ENCODE measurements at regions not wholly inside any gene's neighbourhood (a gene's known extent, or its start where the extent isn't known, plus 50 kb on each side); places are given as distances from the start of the nearest gene placed in this dataset.

DNA sequence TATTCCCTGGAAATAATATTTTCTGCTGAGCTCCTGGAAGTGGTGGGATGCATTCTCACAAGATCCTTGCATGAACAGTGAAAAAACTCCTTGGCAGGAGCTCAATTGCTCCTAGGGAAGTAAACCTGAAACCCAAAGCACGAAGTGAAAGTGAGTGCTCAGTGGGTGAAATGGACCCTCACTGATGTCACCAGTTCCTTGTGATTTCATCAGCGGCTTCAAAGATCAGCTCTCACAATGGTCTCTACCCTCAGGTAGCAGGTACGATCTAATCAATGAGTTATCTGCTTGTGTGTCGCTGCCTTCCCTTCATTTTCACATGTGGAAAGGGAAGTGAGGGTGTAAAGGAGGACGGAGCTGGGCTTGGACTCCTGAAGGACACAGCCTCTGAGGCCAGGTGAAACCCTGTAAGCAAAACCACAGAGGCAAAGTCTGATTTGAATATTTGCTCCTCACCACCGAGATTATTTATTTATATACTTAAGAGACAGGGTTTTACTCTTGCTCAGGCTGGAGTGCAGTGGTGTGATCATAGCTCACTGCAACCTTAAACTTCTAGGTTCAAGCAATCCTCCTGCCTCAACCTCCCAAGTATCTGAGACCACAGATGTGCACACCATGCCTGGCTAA, 255.4 kb upstream of the LYZL1 start:
- Histone ChIP-seq H3K36me3 (no peaks in the 10 kb centered on the region), H3K4me2 (no peak overlapping the region), H3K4me1 (peaks cover 0 to 16% (median 0%) of the 10 kb centered on the region in 10 experiments; a peak in 3 of 20 replicates), H4K20me1 (no peaks in the 10 kb centered on the region), H3K9me3 (replicated peaks in 1 of 11) (no peaks in the 10 kb centered on the region), H3K9ac (no peak overlapping the region), H3K27ac (no peak overlapping the region), H3K4me3 (no peak overlapping the region), H3K27me3 (no peaks in the 10 kb centered on the region)
- TF ChIP-seq Cebpa-rat (IDR thresholded peaks at IDR 0.05), result no peak

DNA sequence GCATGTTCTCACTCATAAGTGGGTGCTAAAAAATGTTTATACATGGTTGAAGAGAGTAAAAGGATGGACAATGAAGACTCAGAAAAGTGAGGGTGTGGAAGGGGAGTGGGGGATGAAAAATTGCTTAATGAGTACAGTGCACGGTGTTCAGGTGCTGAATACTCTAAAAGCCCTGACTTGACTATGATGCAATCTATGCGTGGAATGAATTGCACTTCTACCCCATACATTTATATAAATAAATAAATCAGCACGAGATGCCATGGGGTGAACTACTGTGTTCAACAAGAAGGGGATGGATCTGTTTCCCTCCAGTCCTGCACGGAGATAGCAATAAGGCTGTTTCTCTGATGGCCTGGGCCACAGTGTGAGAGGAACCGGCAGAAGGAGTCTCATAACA, 254.3 kb upstream of the LYZL1 start:
- no peak overlapping the region for H3K4me3 ChIP-seq
- no peaks in the 10 kb centered on the region for H4K20me1 ChIP-seq
- H3K9me3 ChIP-seq (replicated peaks in 1 of 11), result peaks cover 0 to 2% (median 0%) of the 10 kb centered on the region in 11 experiments; a peak in 2 of 22 replicates
- no peaks in the 10 kb centered on the region for H3K27me3 ChIP-seq
- H3K27ac ChIP-seq, result no peak overlapping the region
- TF ChIP-seq Cebpa-rat (IDR thresholded peaks at IDR 0.05), result 0 out of 22 replicates have a peak, but pooled peaks of 1 of the 11 experiments have one; percentile 30
- H3K36me3 ChIP-seq, result no peaks in the 10 kb centered on the region
- no peak overlapping the region for H3K9ac ChIP-seq
- no peak overlapping the region for H3K4me2 ChIP-seq
- peaks cover 0 to 14% (median 0%) of the 10 kb centered on the region in 10 experiments; a peak in 3 of 20 replicates for H3K4me1 ChIP-seq

DNA sequence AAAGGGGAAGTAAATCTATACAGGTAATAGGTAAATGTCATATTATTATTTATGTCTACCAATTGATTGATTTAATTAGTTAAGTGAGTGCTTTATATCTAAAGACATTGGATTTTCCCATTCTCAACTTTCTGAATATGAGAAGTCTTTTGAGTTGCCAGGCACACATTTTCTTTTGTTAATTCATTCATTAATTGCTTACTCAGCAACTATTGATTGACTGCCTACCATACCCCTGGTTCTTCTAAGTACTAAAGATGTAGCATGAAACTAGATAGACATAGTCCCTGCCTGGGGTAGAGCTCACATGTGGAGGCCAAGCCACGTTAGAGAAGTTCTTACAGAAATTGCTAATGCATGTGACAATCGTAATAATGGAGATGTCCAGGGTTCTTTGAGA, 253.1 kb upstream of the LYZL1 start:
- Histone ChIP-seq H3K4me2 (no peak overlapping the region), H3K36me3 (no peaks in the 10 kb centered on the region), H3K27me3 (no peaks in the 10 kb centered on the region), H3K27ac (no peak overlapping the region), H3K9me3 (replicated peaks in 1 of 11) (peaks cover 0 to 13% (median 4%) of the 10 kb centered on the region in 11 experiments; a peak in 5 of 22 replicates), H3K4me1 (peaks cover 3 to 17% (median 5%) of the 10 kb centered on the region in 10 experiments), H3K9ac (no peak overlapping the region), H3K4me3 (no peak overlapping the region), H4K20me1 (no peaks in the 10 kb centered on the region)
- no peak for TF ChIP-seq Cebpa-rat (IDR thresholded peaks at IDR 0.05)

DNA sequence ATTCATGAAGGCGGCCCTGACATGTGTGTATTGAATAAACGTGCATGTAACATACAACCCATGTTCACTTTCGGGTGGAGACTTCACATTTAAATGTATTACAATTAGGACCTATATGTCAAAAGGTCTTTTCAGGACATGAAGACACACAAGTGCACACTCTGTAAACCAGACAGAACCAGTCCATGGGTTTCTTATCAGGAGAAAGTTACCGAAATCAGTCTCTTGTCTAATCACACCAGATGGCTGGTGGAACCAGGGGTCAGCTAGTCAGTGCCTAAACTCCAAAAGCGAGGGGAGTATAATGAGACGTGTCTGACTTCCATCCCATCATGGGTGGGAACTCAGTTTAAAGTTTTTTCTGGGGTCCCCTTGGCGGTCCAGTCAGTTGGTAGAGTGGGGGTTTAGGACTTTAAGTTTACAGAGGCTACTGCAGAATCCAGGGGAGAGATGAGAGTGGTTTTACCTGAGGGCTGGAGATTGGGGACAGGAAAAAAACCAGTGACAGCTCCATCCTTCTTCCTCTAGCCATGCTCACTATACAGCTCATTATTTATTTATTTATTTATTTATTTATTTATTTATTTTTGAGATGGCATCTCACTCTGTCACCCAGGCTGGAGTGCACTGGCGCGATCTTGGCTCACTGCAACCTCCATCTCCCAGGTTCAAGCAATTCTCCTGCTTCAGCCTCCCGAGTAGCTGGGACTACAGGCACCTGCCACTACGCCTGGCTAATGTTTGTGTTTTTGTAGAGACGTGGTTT, 251.3 kb upstream of the LYZL1 start:
- Histone ChIP-seq H3K27me3 (no peaks in the 10 kb centered on the region), H3K9ac (no peak overlapping the region), H3K9me3 (replicated peaks in 1 of 11) (peaks cover 0 to 18% (median 4%) of the 10 kb centered on the region in 11 experiments; a peak in 6 of 22 replicates), H3K36me3 (no peaks in the 10 kb centered on the region), H3K27ac (no peak overlapping the region), H3K4me2 (no peak overlapping the region), H3K4me3 (no peak overlapping the region), H3K4me1 (peaks cover 8 to 20% (median 17%) of the 10 kb centered on the region in 10 experiments), H4K20me1 (no peaks in the 10 kb centered on the region)
- no peak for TF ChIP-seq Cebpa-rat (IDR thresholded peaks at IDR 0.05)

- Histone ChIP-seq H3K4me2 (no peak overlapping the region), H4K20me1 (no peaks in the 10 kb centered on the region), H3K27me3 (no peaks in the 10 kb centered on the region), H3K9me3 (replicated peaks in 1 of 11) (peaks cover 0 to 21% (median 5%) of the 10 kb centered on the region in 11 experiments; a peak in 7 of 22 replicates), H3K27ac (no peak overlapping the region), H3K9ac (no peak overlapping the region), H3K36me3 (no peaks in the 10 kb centered on the region), H3K4me1 (peaks cover 8 to 20% (median 17%) of the 10 kb centered on the region in 10 experiments), H3K4me3 (no peak overlapping the region)
- TF ChIP-seq Cebpa-rat (IDR thresholded peaks at IDR 0.05), result no peak
Observed at GRCh38 chr10:29039091-29039490, 249.8 kb upstream of the LYZL1 start.

DNA sequence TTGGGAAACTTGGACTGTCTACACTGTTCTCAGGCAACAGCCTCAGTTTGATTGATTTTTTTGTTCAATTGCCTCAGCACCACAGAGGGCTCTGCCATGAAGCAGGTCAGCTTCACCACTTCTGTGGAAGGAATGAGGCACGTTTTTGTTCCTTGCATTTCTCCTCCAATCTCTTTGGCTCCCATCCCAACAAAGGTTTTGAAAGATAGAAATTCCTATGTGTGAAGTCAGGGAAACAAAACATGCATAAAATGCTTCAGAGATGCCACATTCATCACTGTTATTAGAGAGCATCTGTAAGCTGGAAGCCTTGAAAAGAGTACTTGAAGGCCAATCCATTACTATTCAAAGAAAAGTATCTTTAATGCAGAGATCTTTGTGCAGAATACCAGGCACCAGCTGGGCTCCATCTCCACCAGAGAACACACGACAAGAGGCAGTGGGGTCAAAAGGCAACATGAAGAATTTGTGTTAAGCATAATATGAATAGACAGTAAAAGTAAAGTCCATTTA, 249.1 kb upstream of the LYZL1 start:
- no peaks in the 10 kb centered on the region for H4K20me1 ChIP-seq
- no peak overlapping the region for H3K4me3 ChIP-seq
- peak overlapping the region in 3 of 11 experiments; percentile 50 to 84 (median 69); a peak in 3 of 22 replicates for H3K4me2 ChIP-seq
- H3K9ac ChIP-seq, result no peak overlapping the region
- no peaks in the 10 kb centered on the region for H3K27me3 ChIP-seq
- peaks cover 8 to 20% (median 17%) of the 10 kb centered on the region in 10 experiments for H3K4me1 ChIP-seq
- H3K9me3 ChIP-seq (replicated peaks in 1 of 11), result peaks cover 0 to 21% (median 5%) of the 10 kb centered on the region in 11 experiments; a peak in 7 of 22 replicates
- no peaks in the 10 kb centered on the region for H3K36me3 ChIP-seq
- TF ChIP-seq Cebpa-rat (IDR thresholded peaks at IDR 0.05), result no peak
- no peak overlapping the region for H3K27ac ChIP-seq

DNA sequence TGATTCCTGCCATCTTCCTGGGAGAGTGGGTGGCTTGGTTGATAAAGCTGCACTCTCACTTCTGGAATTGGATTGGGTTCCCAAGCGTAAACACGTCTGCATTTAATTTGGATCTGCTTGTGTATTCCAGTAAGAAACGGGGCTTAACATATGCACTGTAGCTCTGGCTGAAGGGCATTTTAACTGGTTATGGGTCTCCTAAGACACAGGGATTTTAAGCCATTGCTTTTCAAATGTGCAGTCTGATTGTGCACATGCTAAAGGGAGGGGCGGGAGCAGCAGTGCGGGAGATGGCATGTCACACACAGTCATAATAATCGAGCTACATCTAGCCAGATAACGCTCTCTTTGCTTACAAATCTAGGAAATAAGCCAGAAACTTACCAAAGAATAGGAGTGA, 247.3 kb upstream of the LYZL1 start:
- H4K20me1 ChIP-seq, result no peaks in the 10 kb centered on the region
- H3K27me3 ChIP-seq, result no peaks in the 10 kb centered on the region
- peaks cover 8 to 20% (median 17%) of the 10 kb centered on the region in 10 experiments for H3K4me1 ChIP-seq
- H3K27ac ChIP-seq, result peak overlapping the region in 9 of 11 experiments; percentile 2 to 70 (median 42); a peak in 13 of 22 replicates
- H3K4me2 ChIP-seq, result peak overlapping the region in 6 of 11 experiments; percentile 50 to 85 (median 73); a peak in 12 of 22 replicates
- no peak overlapping the region for H3K4me3 ChIP-seq
- no peak for TF ChIP-seq Cebpa-rat (IDR thresholded peaks at IDR 0.05)
- peaks cover 0 to 21% (median 5%) of the 10 kb centered on the region in 11 experiments; a peak in 7 of 22 replicates for H3K9me3 ChIP-seq (replicated peaks in 1 of 11)
- no peaks in the 10 kb centered on the region for H3K36me3 ChIP-seq
- H3K9ac ChIP-seq, result peak overlapping the region in 1 of 11 experiments; percentile 11; a peak in 1 of 22 replicates

DNA sequence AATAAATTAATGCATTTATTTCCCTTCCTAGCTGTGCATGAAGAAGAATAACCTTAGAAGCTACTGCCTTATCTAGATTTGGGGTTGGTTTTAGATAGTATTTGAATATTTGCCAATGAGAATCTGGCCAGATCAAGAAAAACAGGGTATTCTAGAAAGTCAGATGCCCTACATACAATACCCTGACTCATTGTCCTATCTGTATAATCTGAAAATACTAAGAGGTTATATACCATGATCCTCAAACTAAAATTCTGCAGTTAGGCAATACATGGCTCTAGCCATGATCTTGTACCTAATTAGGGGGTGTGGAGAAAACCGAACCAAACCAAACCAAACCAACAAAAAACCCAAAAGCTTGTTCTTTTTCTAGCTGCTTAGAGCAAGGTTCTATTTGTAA, 240.4 kb upstream of the LYZL1 start:
- H3K27me3 ChIP-seq, result no peaks in the 10 kb centered on the region
- H3K4me3 ChIP-seq, result no peak overlapping the region
- no peak overlapping the region for H3K27ac ChIP-seq
- peaks cover 0 to 6% (median 0%) of the 10 kb centered on the region in 10 experiments; a peak in 3 of 20 replicates for H3K4me1 ChIP-seq
- H4K20me1 ChIP-seq, result no peaks in the 10 kb centered on the region
- no peak overlapping the region for H3K4me2 ChIP-seq
- TF ChIP-seq Cebpa-rat (IDR thresholded peaks at IDR 0.05), result no peak
- no peaks in the 10 kb centered on the region; a peak in 1 of 22 replicates for H3K9me3 ChIP-seq (replicated peaks in 1 of 11)
- no peaks in the 10 kb centered on the region for H3K36me3 ChIP-seq
- H3K9ac ChIP-seq, result no peak overlapping the region

GRCh38 chr10:29050081-29050480, 238.8 kb upstream of the LYZL1 start:
- Histone ChIP-seq H3K4me1 (peaks cover 0 to 16% (median 7%) of the 10 kb centered on the region in 10 experiments; a peak in 13 of 20 replicates), H4K20me1 (no peaks in the 10 kb centered on the region), H3K9ac (no peak overlapping the region), H3K9me3 (replicated peaks in 1 of 11) (no peaks in the 10 kb centered on the region; a peak in 1 of 22 replicates), H3K4me2 (peak overlapping the region in 3 of 11 experiments; percentile 3 to 34 (median 16); a peak in 2 of 22 replicates), H3K27me3 (no peaks in the 10 kb centered on the region), H3K4me3 (no peak overlapping the region), H3K36me3 (no peaks in the 10 kb centered on the region), H3K27ac (no peak overlapping the region)
- TF ChIP-seq Cebpa-rat (IDR thresholded peaks at IDR 0.05), result no peak
